HCT116 (cell line): ENCODE measurements at regions not wholly inside any gene's neighbourhood (a gene's known extent, or its start where the extent isn't known, plus 50 kb on each side); places are given as distances from the start of the nearest gene placed in this dataset.

Source experiments
- CEBPB ChIP-seq: IDR thresholded peaks from 2 replicates; pipeline ENCODE4 v1.6.1; 2012; ENCODE audit warnings: low read depth
- EZH2 ChIP-seq: fragments of 200-600 bp; sonication (generic); IDR thresholded peaks from 2 replicates; pipeline ENCODE4 v1.6.1; 2017; ENCODE audit warnings: antibody characterized with exemption, mixed run types
- TF ChIP-seq, protein P1 (sequence below), 3 experiments: fragments of 200-600 bp in 1 of 3; sonication (generic) in 1 of 3; IDR thresholded peaks in 2 of 3; conservative IDR thresholded peaks in 1 of 3; 2 replicates each; pipeline ENCODE4 v1.5.1; 2012 to 2017; ENCODE audit warnings: low read depth in 2 of 3, low read length in 2 of 3, antibody characterized with exemption in 1 of 3, borderline replicate concordance in 1 of 3, control low read depth in 1 of 3, mild to moderate bottlenecking in 1 of 3, mixed read lengths in 1 of 3, mixed run types in 1 of 3, moderate library complexity in 1 of 3; ENCODE audit not compliant: insufficient read depth in 1 of 3

- TF ChIP-seq EZH2 = no peak
- TF ChIP-seq, protein P1, sequence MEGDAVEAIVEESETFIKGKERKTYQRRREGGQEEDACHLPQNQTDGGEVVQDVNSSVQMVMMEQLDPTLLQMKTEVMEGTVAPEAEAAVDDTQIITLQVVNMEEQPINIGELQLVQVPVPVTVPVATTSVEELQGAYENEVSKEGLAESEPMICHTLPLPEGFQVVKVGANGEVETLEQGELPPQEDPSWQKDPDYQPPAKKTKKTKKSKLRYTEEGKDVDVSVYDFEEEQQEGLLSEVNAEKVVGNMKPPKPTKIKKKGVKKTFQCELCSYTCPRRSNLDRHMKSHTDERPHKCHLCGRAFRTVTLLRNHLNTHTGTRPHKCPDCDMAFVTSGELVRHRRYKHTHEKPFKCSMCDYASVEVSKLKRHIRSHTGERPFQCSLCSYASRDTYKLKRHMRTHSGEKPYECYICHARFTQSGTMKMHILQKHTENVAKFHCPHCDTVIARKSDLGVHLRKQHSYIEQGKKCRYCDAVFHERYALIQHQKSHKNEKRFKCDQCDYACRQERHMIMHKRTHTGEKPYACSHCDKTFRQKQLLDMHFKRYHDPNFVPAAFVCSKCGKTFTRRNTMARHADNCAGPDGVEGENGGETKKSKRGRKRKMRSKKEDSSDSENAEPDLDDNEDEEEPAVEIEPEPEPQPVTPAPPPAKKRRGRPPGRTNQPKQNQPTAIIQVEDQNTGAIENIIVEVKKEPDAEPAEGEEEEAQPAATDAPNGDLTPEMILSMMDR (IDR thresholded peaks at IDR 0.05 in 2 of 3, conservative IDR thresholded peaks at IDR 0.05 in 1 of 3; ENCODE audit: borderline replicate concordance in 1 of 3, insufficient read depth in 1 of 3, low read depth in 2 of 3, low read length in 2 of 3) = no peak
- no peak for TF ChIP-seq CEBPB
Measured at GRCh38 chr4:124307143-124307542, 405.4 kb downstream of the ANKRD50 start.
